GM18873 (cell line): ENCODE measurements at regions not wholly inside any gene's neighbourhood (a gene's known extent, or its start where the extent isn't known, plus 50 kb on each side); places are given as distances from the start of the nearest gene placed in this dataset.
"Not testable (repeated sequence)": the region's sequence is repeated elsewhere in the genome, so short reads cannot be mapped to it uniquely, and the experiment has no call there.

Experiments
- ATAC-seq: cut with Tn5 transposase; IDR thresholded peaks from one replicate; pipeline ENCODE4 v1.9.1; 2021; ENCODE audit warnings: mild to moderate bottlenecking, moderate library complexity, moderate number of reproducible peaks; ENCODE audit not compliant: unreplicated experiment, low FRiP score

GRCh38 chr6:155542036-155542435 is 86.4 kb upstream of the NOX3 start:
- ATAC-seq = no peak

- ATAC-seq = no peak
Observed at GRCh38 chr6:155538708-155539390, 83.2 kb upstream of the NOX3 start.

- no peak for ATAC-seq
Observed at GRCh38 chr6:155534678-155535077, 79.0 kb upstream of the NOX3 start.

GRCh38 chr6:155530219-155530834 is 74.7 kb upstream of the NOX3 start:
- no peak for ATAC-seq

- not testable (repeated sequence) for ATAC-seq
Observed at GRCh38 chr6:155529814-155530213, 74.2 kb upstream of the NOX3 start.

- ATAC-seq = no peak
Observed at GRCh38 chr6:155528982-155529453, 73.4 kb upstream of the NOX3 start.

- no peak for ATAC-seq
Observed at GRCh38 chr6:155528335-155528734, 72.7 kb upstream of the NOX3 start.

GRCh38 chr6:155527443-155527842 is 71.8 kb upstream of the NOX3 start:
- no peak for ATAC-seq

- ATAC-seq = no peak
Observed at GRCh38 chr6:155523821-155524651, 68.4 kb upstream of the NOX3 start.

- ATAC-seq = no peak
Observed at GRCh38 chr6:155521719-155522118, 66.1 kb upstream of the NOX3 start.

- ATAC-seq = no peak
Observed at GRCh38 chr6:155520078-155520477, 64.4 kb upstream of the NOX3 start.

- no peak for ATAC-seq
Observed at GRCh38 chr6:155519176-155519738, 63.6 kb upstream of the NOX3 start.

- no peak for ATAC-seq
Observed at GRCh38 chr6:155517294-155517693, 61.7 kb upstream of the NOX3 start.

- ATAC-seq = no peak
Observed at GRCh38 chr6:155510879-155511278, 55.2 kb upstream of the NOX3 start.

- ATAC-seq = no peak
Observed at GRCh38 chr6:155509743-155510475, 54.3 kb upstream of the NOX3 start.

- no peak for ATAC-seq
Observed at GRCh38 chr6:155505608-155505989, 50.0 kb upstream of the NOX3 start.
